GM18861 (cell line): ENCODE measurements at regions not wholly inside any gene's neighbourhood (a gene's known extent, or its start where the extent isn't known, plus 50 kb on each side); places are given as distances from the start of the nearest gene placed in this dataset.
"Not testable (repeated sequence)": the region's sequence is repeated elsewhere in the genome, so short reads cannot be mapped to it uniquely, and the experiment has no call there.

Experiments used
- ATAC-seq: cut with Tn5 transposase; IDR thresholded peaks from one replicate; pipeline ENCODE4 v1.9.1; 2021; ENCODE audit not compliant: unreplicated experiment

DNA sequence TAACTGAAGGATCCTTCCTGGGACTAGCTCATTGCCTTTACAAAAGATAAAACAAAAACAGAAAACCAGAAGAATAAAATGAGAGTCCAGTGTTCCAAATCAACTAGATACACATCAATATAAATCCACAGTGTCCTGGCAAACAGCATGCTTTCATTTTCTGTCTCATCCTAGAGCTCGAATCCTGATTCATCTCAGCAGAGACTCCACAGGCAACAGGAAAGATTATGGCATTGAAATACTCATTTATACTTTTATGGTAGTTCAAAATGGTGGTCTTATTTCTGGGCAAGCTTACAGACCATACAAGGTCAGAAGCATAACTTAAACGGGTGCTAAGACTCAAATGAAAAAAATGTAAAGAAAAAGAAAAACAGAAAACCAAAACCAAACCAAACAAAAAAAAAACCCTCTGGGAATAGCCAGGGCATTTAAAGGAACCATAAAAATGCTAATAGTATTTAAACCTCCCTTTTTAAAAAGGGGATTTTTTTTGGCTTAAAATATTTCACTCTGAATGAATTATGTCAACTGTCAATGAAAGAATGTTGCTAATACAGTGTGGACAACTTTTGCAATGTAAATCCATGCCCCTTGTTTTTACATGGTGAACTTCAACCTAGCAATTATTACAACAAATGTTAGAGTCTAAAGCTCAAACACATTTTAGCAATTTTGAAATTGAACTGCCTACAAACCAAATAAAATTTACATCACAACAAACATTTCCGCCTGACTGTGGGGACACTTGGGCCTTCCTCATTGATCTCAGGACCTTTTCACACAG is 57.9 kb downstream of the GPR101 start:
- no peak for ATAC-seq

DNA sequence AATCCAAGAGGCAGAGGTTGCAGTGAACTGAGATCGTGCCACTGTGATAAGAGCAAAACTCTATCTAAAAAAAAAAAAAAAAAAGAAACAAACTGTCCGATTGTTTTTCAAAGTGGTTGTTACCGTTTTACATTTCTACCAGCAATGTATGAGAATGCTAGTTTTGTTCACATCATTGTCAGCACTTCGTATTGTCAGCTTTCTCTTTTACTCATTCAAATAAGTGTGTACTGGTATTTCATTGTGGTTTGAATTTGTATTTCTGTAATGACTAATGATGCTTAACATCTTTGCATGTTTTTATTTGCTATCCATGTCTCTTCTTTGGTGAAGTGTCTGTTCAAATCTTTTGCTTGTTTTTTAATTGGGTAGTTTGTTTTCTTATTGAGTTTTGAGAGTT is 65.8 kb downstream of the GPR101 start:
- no peak for ATAC-seq

GRCh38 chrX:136963973-136964372 is 69.8 kb downstream of the GPR101 start:
- ATAC-seq: no peak

GRCh38 chrX:136961594-136962135 is 72.1 kb downstream of the GPR101 start:
- no peak for ATAC-seq

GRCh38 chrX:136954930-136955329 is 74.4 kb upstream of the RBMX start:
- ATAC-seq: no peak

DNA sequence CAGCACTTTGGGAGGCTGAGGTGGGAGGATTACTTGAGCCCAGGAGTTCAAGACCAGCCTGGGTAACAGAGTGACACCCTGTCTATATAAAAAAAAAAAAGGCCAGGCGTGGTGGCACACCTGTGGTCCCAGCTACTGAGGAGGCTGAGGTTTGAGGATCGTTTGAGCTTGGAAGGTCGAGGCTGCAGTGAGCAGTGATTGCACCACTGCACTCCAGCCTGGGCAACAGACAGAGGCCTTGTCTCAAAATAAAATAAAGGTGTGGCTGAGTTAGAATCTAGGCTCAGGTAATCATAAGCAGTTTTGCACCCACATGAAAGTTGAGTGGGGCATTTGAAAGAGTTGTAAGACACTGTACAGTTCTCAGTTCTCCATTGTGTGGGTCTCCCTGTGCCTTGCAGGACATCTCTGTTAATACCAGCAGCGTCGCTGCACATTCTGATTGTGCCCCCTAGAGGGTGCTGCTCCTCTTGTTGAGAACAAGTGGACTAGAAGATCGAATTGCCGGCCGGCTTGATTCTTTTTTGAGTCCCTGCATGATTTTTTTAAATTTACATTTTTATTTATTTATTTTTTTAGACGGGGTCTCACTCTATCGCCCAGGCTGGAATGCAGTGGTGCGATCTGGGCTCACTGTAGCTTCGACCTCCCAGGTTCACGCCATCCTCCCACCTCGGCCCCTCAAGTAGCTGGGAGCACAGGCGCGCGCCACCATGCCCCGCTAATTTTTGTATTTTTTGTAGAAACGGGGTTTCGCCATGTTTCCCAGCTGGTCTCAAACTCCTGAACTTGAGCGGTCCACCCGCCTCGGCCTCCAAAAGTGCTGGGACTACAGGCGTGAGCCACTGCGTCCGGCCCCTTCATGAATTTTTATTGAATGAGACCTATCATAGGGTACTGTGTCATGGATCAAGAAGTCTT is 73.6 kb upstream of the RBMX start:
- peak; percentile 95 for ATAC-seq

DNA sequence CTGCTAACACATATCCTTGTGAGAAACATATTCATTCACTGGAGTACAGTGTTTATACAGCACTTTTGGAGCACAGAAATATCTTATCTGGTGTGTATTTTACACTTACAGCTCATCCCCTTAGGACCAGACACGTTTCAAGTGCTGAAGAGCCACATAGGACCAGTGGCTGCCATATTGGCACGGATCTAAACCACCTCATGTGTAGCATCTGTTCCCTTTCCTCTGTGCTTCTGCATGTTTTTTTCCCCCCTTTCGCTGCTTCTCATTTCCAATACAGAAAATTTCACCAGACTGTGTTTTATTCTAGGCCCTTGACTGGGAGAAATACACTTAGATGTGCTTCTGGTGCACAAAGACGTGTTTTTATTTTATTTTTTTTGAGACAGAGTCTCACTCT is 69.7 kb upstream of the RBMX start:
- ATAC-seq: no peak

DNA sequence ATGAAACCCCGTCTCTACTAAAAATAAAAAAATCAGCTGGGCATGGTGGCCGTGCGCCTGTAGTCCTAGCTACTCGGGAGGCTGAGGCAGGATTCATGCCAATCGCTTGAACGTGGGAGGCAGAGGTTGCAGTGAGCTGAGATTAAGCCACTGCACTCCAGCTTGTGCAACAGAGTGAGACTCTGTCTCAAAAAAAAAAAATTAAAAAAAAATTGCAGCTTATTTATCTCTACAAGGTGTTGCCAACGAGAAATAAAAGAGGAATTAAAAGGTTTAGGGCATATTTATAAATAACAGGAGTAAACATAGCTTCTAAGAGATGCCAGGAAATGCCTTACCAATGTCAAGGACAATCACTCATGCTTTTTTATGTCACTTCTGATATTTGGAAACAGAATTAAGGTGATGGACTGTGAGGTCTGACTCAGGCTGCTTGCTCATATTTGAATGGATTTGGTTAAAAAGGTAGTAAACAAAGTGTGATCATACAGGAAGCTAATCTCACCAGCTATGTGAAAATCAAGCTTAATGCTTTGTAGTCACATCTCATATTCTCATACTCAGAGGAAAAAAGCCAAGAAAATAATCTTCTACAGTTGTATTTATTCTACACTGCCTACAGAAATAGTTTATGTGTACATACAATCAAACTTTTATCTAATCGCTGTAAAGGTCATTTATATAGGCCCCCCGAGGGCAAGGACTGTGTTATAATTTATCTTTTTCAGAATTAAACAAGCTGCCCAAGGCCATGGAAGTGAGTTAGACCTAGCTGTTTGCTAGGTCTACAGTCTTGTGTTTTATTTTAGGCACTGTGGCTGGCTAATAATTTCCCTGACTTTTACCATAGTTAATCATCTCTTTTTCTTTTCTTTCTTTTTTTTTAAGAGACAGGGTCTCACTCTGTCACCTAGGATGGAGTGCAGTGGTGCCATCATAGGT is 61.1 kb upstream of the RBMX start:
- no peak for ATAC-seq

DNA sequence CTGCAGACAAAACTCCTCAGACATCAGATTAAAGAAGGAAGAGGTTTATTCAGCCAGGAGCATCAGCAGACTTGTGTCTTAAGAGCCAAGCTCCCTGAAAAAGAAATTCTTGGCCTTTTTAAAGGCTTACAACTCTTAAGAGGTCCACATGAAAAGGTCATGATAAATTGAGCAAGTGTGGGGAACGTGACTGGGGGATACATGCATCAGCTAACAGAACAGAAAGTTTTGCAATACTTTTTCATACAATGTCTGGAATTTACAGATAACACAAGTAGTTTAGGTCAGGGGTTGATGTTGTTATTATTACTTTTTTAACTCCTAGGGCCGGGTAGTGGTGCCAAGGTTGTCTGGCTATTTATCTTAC is 55.6 kb upstream of the RBMX start:
- no peak for ATAC-seq

GRCh38 chrX:136935533-136936182 is 55.1 kb upstream of the RBMX start:
- ATAC-seq: not testable (repeated sequence)

DNA sequence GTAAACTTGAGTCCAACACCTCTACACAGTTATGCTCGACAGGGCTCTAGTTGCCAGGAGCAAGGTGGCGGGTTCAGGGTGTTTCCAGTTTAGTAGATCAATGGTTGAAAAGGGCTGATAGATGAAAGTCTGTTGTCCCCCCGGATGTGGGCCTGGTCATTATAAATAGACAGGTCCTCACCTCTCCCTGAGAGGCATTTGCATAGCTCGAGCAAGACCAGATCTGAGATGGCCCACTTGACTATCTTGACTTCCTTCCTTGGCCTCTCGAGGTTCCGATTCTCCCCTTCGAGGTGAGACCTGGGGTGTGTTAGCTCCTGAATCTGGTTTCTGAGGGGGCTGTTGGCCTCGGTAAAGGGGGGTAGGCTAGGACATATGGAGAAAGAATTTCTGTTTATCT is 54.1 kb upstream of the RBMX start:
- not testable (repeated sequence) for ATAC-seq

- no peak for ATAC-seq
These were observed 53.2 kb upstream of the RBMX start for GRCh38 chrX:136933611-136934145.

DNA sequence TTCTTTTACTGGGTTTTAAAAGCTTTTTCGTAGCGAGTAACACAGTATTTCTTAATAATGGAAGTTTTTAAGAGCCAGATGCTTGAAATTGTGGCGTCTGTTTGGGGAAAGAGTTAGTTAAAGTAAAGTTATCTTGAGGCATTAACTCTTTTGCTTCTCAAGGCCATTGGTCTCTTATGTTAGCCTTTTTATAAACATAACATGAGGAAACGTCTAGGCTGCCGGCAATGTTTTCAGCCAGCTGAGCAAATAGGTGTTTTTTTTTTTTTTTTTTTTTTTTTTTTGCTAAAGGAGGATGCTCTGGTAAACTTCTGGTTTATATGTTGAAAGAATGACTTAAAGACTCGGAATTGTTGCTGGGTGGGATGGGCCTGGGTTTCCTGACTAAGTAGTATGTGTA is 51.1 kb upstream of the RBMX start:
- ATAC-seq: no peak
